ENCODE measurements at regions not wholly inside any gene's neighbourhood (a gene's known extent, or its start where the extent isn't known, plus 50 kb on each side); places are given as distances from the start of the nearest gene placed in this dataset.

- dilution Hi-C loops (cut with HindIII; ENCODE audit: low sequenced_read_pairs, unreplicated experiment) (no loop called here), in situ Hi-C loops (cut with MboI; ENCODE audit: low sequenced_read_pairs) (no loop called here), intact Hi-C loops (cut with micrococcal nuclease) (no loop called here)
- no peak overlapping the region for H2BK5ac ChIP-seq (ENCODE audit: low read depth, low read length, poor library complexity, severe bottlenecking)
- no peak overlapping the region for H3K23ac ChIP-seq (ENCODE audit: low read depth, low read length)
- H2AFZ ChIP-seq (replicated peaks; ENCODE audit: low read length, poor library complexity): no peak overlapping the region
- BruUV-seq (replicated peaks): no TSS peak
- no peak overlapping the region for H2AK9ac ChIP-seq (replicated peaks; ENCODE audit: low read depth, low read length, poor library complexity)
- H3K9me3 ChIP-seq (ENCODE audit: control insufficient read depth, insufficient read depth, low read length): no peaks in the 10 kb centered on the region
- POLR2A ChIA-PET (ENCODE audit: unreplicated experiment): no interaction called here
- DNase-seq (no peak), ATAC-seq (ENCODE audit: low read depth) (no peak)
- no peak overlapping the region for H3K56ac ChIP-seq (ENCODE audit: extremely low read depth, insufficient read depth, low read length)
- H3K9me1 ChIP-seq (ENCODE audit: insufficient read depth, low read length): no peaks in the 10 kb centered on the region
- H3K27ac ChIP-seq (ENCODE audit: insufficient read depth, low read length): no peak overlapping the region
- H2BK15ac ChIP-seq (ENCODE audit: low read depth, low read length): no peak overlapping the region
- no peak overlapping the region for H4K8ac ChIP-seq (ENCODE audit: low read depth in 2 of 2, low read length in 2 of 2)
- no peak overlapping the region for H3K4ac ChIP-seq (ENCODE audit: low read depth, low read length)
- H4K91ac ChIP-seq (ENCODE audit: insufficient read depth, low read depth, low read length): no peak overlapping the region
- no peaks in the 10 kb centered on the region for H3K4me1 ChIP-seq (ENCODE audit: control insufficient read depth, insufficient read depth, low read length)
- no peak overlapping the region for H2BK20ac ChIP-seq (ENCODE audit: low read depth, low read length)
- H3K14ac ChIP-seq (replicated peaks; ENCODE audit: low read depth, low read length): no peak overlapping the region
- H4K5ac ChIP-seq (ENCODE audit: low read depth, low read length): no peak overlapping the region
- H3K18ac ChIP-seq (ENCODE audit: low read depth, low read length): no peak overlapping the region
- no peak overlapping the region for H3K9ac ChIP-seq (ENCODE audit: low read depth, low read length)
- H2BK120ac ChIP-seq (ENCODE audit: low read depth, low read length): no peak overlapping the region
- no peaks in the 10 kb centered on the region for H3K36me3 ChIP-seq (ENCODE audit: control insufficient read depth, insufficient read depth, low read length)
- H2AK5ac ChIP-seq (ENCODE audit: low read depth, low read length): no peak overlapping the region
- H3K27me3 ChIP-seq (ENCODE audit: control insufficient read depth, insufficient read depth, low read length): no peaks in the 10 kb centered on the region
- no peaks in the 10 kb centered on the region for H3K79me1 ChIP-seq (ENCODE audit: low read depth in 1 of 2, low read length in 2 of 2)
- TF ChIP-seq MXI1 (IDR thresholded peaks at IDR 0.05; ENCODE audit: borderline replicate concordance, low read depth, low read length) (no peak), RFX5 (IDR thresholded peaks at IDR 0.05; ENCODE audit: low read depth, low read length) (no peak), NFE2L2 (IDR thresholded peaks at IDR 0.05; ENCODE audit: low read depth, low read length) (no peak), SMC3 (IDR thresholded peaks at IDR 0.05; ENCODE audit: low read depth, low read length) (no peak), RCOR1 (IDR thresholded peaks at IDR 0.05; ENCODE audit: insufficient replicate concordance, low read length) (no peak), ELK1 (IDR thresholded peaks at IDR 0.05; ENCODE audit: borderline replicate concordance, low read depth, low read length) (no peak), RAD21 (IDR thresholded peaks at IDR 0.05; ENCODE audit: low read length) (no peak), CEBPB (IDR thresholded peaks at IDR 0.05; ENCODE audit: low read depth, low read length) (no peak), POLR2A (IDR thresholded peaks at IDR 0.05; ENCODE audit: low read depth, low read length) (no peak), BHLHE40 (IDR thresholded peaks at IDR 0.05; ENCODE audit: low read depth, low read length) (no peak), CTCF (conservative IDR thresholded peaks at IDR 0.05; ENCODE audit: low read depth, low read length) (no peak), FOS (IDR thresholded peaks at IDR 0.05; ENCODE audit: low read depth, low read length) (no peak), MAZ (IDR thresholded peaks at IDR 0.05; ENCODE audit: borderline replicate concordance, low read depth, low read length) (no peak), USF2 (IDR thresholded peaks at IDR 0.05; ENCODE audit: low read depth, low read length) (no peak), MAFK (IDR thresholded peaks at IDR 0.05; ENCODE audit: low read depth, low read length) (no peak), CHD1 (IDR thresholded peaks at IDR 0.05; ENCODE audit: low read depth, low read length) (no peak)
- CTCF ChIA-PET: no interaction called here
- no peaks in the 10 kb centered on the region for H4K20me1 ChIP-seq (ENCODE audit: insufficient read depth, low read length)
- no peak overlapping the region for H3K4me3 ChIP-seq (ENCODE audit: insufficient read depth, low read depth, low read length)
- no peak overlapping the region for H3K4me2 ChIP-seq (ENCODE audit: low read depth, low read length)
Observed at GRCh38 chr4:72770708-72771107, 201.7 kb upstream of the ADAMTS3 start.

Data from IMR-90 (cell line).